GM23248 (cell line): ENCODE measurements at regions not wholly inside any gene's neighbourhood (a gene's known extent, or its start where the extent isn't known, plus 50 kb on each side); places are given as distances from the start of the nearest gene placed in this dataset.

ENCODE experiments used
- DNase-seq: peaks from one replicate; pipeline ENCODE4 v3.0.0-alpha.2; 2015
- H2AFZ ChIP-seq: fragments of 200-600 bp; sonication (generic); 2 replicates; pipeline ENCODE4 v1.6.1; 2016; ENCODE audit warnings: antibody characterized with exemption
- H3F3A ChIP-seq: fragments of 200-600 bp; sonication (generic); 2 replicates; pipeline ENCODE4 v1.6.1; 2016; ENCODE audit warnings: mild to moderate bottlenecking, antibody characterized with exemption, mixed run types; ENCODE audit not compliant: insufficient read depth
- H3K27ac ChIP-seq: fragments of 200-600 bp; sonication (generic); 2 replicates; pipeline ENCODE4 v1.5.1; 2016; ENCODE audit warnings: mild to moderate bottlenecking
- H3K27me3 ChIP-seq: fragments of 200-600 bp; sonication (generic); replicated peaks from 2 replicates; pipeline ENCODE4 v1.6.1; 2016; ENCODE audit warnings: mild to moderate bottlenecking; ENCODE audit not compliant: insufficient read depth
- H3K36me3 ChIP-seq: fragments of 200-600 bp; sonication (generic); 2 replicates; pipeline ENCODE4 v1.6.1; 2016; ENCODE audit warnings: low read depth, mild to moderate bottlenecking
- H3K4me1 ChIP-seq: fragments of 200-600 bp; sonication (generic); 2 replicates; pipeline ENCODE4 v1.6.1; 2016; ENCODE audit warnings: mild to moderate bottlenecking; ENCODE audit not compliant: insufficient read depth
- H3K4me2 ChIP-seq: fragments of 200-600 bp; sonication (generic); one replicate; pipeline ENCODE4 v1.6.1; 2016; ENCODE audit warnings: mild to moderate bottlenecking; ENCODE audit not compliant: unreplicated experiment
- H3K4me3 ChIP-seq: fragments of 200-600 bp; sonication (generic); 2 replicates; pipeline ENCODE4 v1.5.1; 2016; ENCODE audit warnings: mild to moderate bottlenecking
- H3K79me2 ChIP-seq: fragments of 200-600 bp; sonication (generic); 2 replicates; pipeline ENCODE4 v1.6.1; 2016; ENCODE audit warnings: mild to moderate bottlenecking; ENCODE audit not compliant: insufficient read depth
- H3K9ac ChIP-seq: fragments of 200-600 bp; sonication (generic); 2 replicates; pipeline ENCODE4 v1.6.1; 2016; ENCODE audit warnings: mild to moderate bottlenecking
- H3K9me2 ChIP-seq: fragments of 200-600 bp; sonication (generic); 2 replicates; pipeline ENCODE4 v1.6.1; 2016; ENCODE audit warnings: mixed run types, mild to moderate bottlenecking, moderate library complexity; ENCODE audit not compliant: insufficient read depth
- H3K9me3 ChIP-seq: fragments of 200-600 bp; sonication (generic); one replicate; pipeline ENCODE4 v1.6.1; 2017; ENCODE audit warnings: low read depth
- H4K20me1 ChIP-seq: fragments of 200-600 bp; sonication (generic); 2 replicates; pipeline ENCODE4 v1.6.0; 2016; ENCODE audit not compliant: insufficient read depth
- EZH2 ChIP-seq: fragments of 200-600 bp; sonication (generic); IDR thresholded peaks from 2 replicates; pipeline ENCODE4 v1.6.1; 2018; ENCODE audit warnings: antibody characterized with exemption, mild to moderate bottlenecking; ENCODE audit not compliant: insufficient read depth, poor library complexity, severe bottlenecking
- EZH2phosphoT487 ChIP-seq: fragments of 200-600 bp; sonication (generic); IDR thresholded peaks from 2 replicates; pipeline ENCODE4 v1.6.1; 2018; ENCODE audit warnings: antibody characterized with exemption, moderate library complexity, mild to moderate bottlenecking, low read depth; ENCODE audit not compliant: insufficient read depth
- WGBS, 2 experiments: methylation state at CpG; one replicate each; pipeline ENCODE4 v1.1.6; 2015 to 2017; ENCODE audit warnings: low lambda C conversion rate in 2 of 2, low coverage in 1 of 2; ENCODE audit errors: missing lambda C conversion rate in 2 of 2; 5-methylcytosine and 5-hydroxymethylcytosine counted together
- in situ Hi-C: fragments of 300-500 bp; cut with MboI; formaldehyde crosslinking; loops from 2 replicates; pipeline ENCODE4 v1.15.0; 2020

DNA sequence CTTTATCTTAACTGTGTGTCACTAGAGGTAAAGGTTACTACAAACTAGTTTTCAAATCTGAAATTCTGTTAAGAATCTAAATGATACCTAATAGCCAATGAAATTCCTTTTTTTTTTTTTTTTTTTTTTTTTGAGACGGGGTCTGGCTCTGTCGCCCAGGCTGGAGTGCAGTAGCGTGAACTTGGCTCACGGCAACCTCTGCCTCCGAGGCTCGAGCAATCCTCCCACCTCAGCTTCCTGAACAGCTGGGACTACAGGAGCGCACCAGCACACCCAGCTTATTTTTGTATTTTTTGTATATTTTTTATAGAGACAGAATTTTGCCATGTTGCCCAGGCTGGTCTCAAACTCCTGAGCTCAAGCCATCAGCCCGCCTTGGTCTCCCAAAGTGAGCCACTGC, 160.3 kb upstream of the NEBL start:
- Histone ChIP-seq H3K27ac (no peak overlapping the region), H3K9me3 (peaks cover 3% of the 10 kb centered on the region), H2AFZ (no peak overlapping the region), H3K27me3 (no peaks in the 10 kb centered on the region), H3K79me2 (no peaks in the 10 kb centered on the region), H3K4me1 (no peaks in the 10 kb centered on the region), H3K9me2 (no peaks in the 10 kb centered on the region), H4K20me1 (no peaks in the 10 kb centered on the region), H3K4me3 (no peak overlapping the region), H3K36me3 (no peaks in the 10 kb centered on the region), H3K4me2 (no peak overlapping the region), H3K9ac (no peak overlapping the region), H3F3A (no peaks in the 10 kb centered on the region)
- TF ChIP-seq EZH2phosphoT487 = no peak
- no peak for TF ChIP-seq EZH2
- in situ Hi-C loops = no loop called here
- DNase-seq = no peak
- WGBS, 2 experiments = 59 to 60% methylated on average over 6 to 8 of the region's 8 CpGs

DNA sequence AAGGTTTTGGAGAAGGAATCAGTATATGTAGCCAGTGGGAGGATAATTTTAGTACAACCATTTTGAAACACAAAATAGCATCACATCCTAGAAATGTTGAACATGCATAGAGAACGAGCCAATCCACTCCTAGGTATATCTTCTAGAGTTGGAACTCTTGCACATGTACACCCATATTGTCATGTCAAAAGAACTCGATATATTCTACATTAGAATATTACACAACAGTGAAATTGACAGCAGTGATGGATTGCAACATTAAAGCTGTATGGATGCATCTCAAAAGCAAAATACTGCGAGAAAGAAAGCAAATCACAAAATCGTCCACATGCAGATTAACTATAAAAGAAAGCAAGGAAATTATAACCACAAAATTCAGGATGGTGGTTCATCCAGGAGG, 159.3 kb upstream of the NEBL start:
- 8 to 17% methylated on average over 4 of the region's 4 CpGs for WGBS, 2 experiments

DNA sequence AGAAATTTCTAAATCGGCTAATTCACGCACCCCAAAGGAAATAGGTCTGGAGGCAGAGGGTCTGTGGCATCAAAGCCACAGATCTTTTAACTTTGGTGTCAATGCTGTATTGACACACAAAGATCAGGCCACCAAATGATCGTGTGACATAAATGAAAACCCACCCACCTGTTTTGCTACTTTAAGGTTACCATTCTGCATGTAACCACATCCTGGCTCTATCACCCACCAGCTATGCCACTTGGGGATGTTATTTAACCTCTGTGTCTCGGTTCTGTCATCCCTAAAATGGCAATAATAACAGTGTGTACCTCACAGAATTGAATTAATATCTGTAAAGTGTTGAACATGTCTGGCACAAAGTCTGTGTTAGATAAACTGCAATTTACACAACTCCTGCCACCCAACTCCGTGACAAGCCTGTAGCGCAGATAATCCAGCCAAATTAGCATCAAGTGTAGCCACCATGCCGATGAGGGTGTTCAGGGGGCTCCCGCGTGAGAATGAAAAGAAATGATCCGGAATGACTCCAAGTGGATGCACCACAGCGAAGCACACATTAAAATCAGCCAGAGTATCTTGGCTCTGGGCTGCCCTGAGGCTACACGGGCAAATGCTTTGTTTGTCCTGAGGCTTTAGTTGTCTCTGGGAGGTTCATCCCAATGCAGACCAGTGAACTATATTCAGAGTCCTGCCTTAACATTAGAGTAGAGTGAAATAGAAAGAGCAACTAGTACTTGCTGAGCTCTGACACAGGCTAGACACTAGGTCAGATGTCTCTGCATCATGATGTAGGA, 158.4 kb upstream of the NEBL start:
- no peaks in the 10 kb centered on the region for H3K36me3 ChIP-seq
- H3K9ac ChIP-seq = no peak overlapping the region
- DNase-seq = no peak
- no peak overlapping the region for H3K4me2 ChIP-seq
- no peaks in the 10 kb centered on the region for H4K20me1 ChIP-seq
- H2AFZ ChIP-seq = no peak overlapping the region
- WGBS, 2 experiments = 35 to 39% methylated on average over 12 of the region's 12 CpGs
- H3K9me3 ChIP-seq = peaks cover 3% of the 10 kb centered on the region
- H3K4me3 ChIP-seq = no peak overlapping the region
- H3K79me2 ChIP-seq = no peaks in the 10 kb centered on the region
- no peak overlapping the region for H3K27ac ChIP-seq
- H3K27me3 ChIP-seq = no peaks in the 10 kb centered on the region
- no peak for TF ChIP-seq EZH2
- TF ChIP-seq EZH2phosphoT487 = no peak
- in situ Hi-C loops = no loop called here
- no peaks in the 10 kb centered on the region for H3F3A ChIP-seq
- H3K4me1 ChIP-seq = no peaks in the 10 kb centered on the region
- no peaks in the 10 kb centered on the region for H3K9me2 ChIP-seq

More for the DNA sequence above, 159.3 kb upstream of the NEBL start:
- H3K9ac ChIP-seq = no peak overlapping the region
- H3F3A ChIP-seq = no peaks in the 10 kb centered on the region
- no peaks in the 10 kb centered on the region for H3K36me3 ChIP-seq
- in situ Hi-C loops = no loop called here
- no peak overlapping the region for H3K4me2 ChIP-seq
- no peak overlapping the region for H2AFZ ChIP-seq
- H3K9me3 ChIP-seq = peaks cover 3% of the 10 kb centered on the region
- no peak overlapping the region for H3K4me3 ChIP-seq
- DNase-seq = no peak
- H3K27ac ChIP-seq = no peak overlapping the region
- H3K9me2 ChIP-seq = no peaks in the 10 kb centered on the region
- no peaks in the 10 kb centered on the region for H3K4me1 ChIP-seq
- no peak for TF ChIP-seq EZH2
- TF ChIP-seq EZH2phosphoT487 = no peak
- no peaks in the 10 kb centered on the region for H3K79me2 ChIP-seq
- H3K27me3 ChIP-seq = no peaks in the 10 kb centered on the region
- H4K20me1 ChIP-seq = no peaks in the 10 kb centered on the region

DNA sequence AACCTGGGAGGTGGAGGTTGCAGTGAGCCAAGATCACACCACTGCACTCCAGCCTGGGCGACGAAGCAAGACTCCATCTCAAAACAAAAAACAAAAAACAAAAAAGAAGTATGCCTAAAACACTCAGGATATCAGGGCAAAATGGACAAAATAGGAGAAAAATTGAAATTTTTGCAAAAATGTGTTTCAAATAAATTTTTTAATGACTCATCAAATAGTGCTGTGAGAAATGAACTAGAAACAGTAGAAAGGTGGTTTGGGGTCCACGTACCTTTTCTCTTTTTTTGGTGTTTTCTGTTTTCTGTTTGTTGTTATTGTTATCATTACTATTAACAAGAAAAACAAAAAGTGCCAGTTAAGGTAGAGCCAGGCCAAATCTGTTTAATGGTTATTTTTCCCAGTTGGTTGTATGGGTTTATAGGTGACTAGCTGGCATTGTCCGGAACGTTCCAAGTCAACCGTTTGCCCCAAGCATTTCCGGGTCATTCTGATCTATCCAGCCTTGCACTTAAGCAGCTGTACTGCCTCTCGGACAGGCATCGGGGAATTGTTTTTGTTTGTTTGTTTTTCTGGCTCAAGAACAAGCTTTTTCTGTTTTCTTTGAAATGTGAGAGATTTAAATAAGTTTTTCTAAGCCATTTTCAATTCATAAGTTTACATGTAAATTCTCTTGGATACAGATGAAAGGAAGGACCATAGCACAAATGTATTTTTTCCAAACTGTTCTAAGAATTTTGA, 157.0 kb upstream of the NEBL start:
- H2AFZ ChIP-seq = no peak overlapping the region
- no peaks in the 10 kb centered on the region for H3K9me2 ChIP-seq
- no peaks in the 10 kb centered on the region for H3K79me2 ChIP-seq
- no peaks in the 10 kb centered on the region for H3K27me3 ChIP-seq
- H3F3A ChIP-seq = no peaks in the 10 kb centered on the region
- DNase-seq = no peak
- in situ Hi-C loops = no loop called here
- no peak overlapping the region for H3K4me3 ChIP-seq
- TF ChIP-seq EZH2 (no peak), EZH2phosphoT487 (no peak)
- H3K4me2 ChIP-seq = no peak overlapping the region
- H4K20me1 ChIP-seq = no peaks in the 10 kb centered on the region
- no peak overlapping the region for H3K27ac ChIP-seq
- peaks cover 1% of the 10 kb centered on the region for H3K9me3 ChIP-seq
- no peaks in the 10 kb centered on the region for H3K4me1 ChIP-seq
- 55 to 56% methylated on average over 9 of the region's 9 CpGs for WGBS, 2 experiments
- H3K36me3 ChIP-seq = no peaks in the 10 kb centered on the region
- no peak overlapping the region for H3K9ac ChIP-seq
